ENCODE measurements at regions not wholly inside any gene's neighbourhood (a gene's known extent, or its start where the extent isn't known, plus 50 kb on each side); places are given as distances from the start of the nearest gene placed in this dataset.
"Not testable (repeated sequence)": the region's sequence is repeated elsewhere in the genome, so short reads cannot be mapped to it uniquely, and the experiment has no call there.

GRCh38 chr12:131443019-131444000 lies 267.6 kb upstream of the SFSWAP start:
- intact Hi-C loops (cut with micrococcal nuclease) = no loop called here
- Mint-ChIP-seq H3K4me3 (no peak overlapping the region), H3K4me1 (ENCODE audit: low read depth) (no peaks in the 10 kb centered on the region), H3K36me3 (ENCODE audit: low read depth) (no peaks in the 10 kb centered on the region), H3K27me3 (no peaks in the 10 kb centered on the region), H3K27ac (no peak overlapping the region), H3K9me3 (no peaks in the 10 kb centered on the region)

- H3K4me1 Mint-ChIP-seq (ENCODE audit: low read depth) = no peaks in the 10 kb centered on the region
- intact Hi-C loops (cut with micrococcal nuclease) = no loop called here
- H3K4me3 Mint-ChIP-seq = no peak overlapping the region
- no peak overlapping the region for H3K27ac Mint-ChIP-seq
- H3K27me3 Mint-ChIP-seq = no peaks in the 10 kb centered on the region
- no peaks in the 10 kb centered on the region for H3K9me3 Mint-ChIP-seq
- H3K36me3 Mint-ChIP-seq (ENCODE audit: low read depth) = no peaks in the 10 kb centered on the region
These were observed 266.4 kb upstream of the SFSWAP start for GRCh38 chr12:131444220-131445164.

GRCh38 chr12:131445184-131445774 lies 265.6 kb upstream of the SFSWAP start:
- intact Hi-C loops (cut with micrococcal nuclease) = no loop called here
- no peaks in the 10 kb centered on the region for H3K9me3 Mint-ChIP-seq
- H3K27ac Mint-ChIP-seq = no peak overlapping the region
- H3K4me3 Mint-ChIP-seq = no peak overlapping the region
- peaks cover 1% of the 10 kb centered on the region for H3K27me3 Mint-ChIP-seq
- H3K36me3 Mint-ChIP-seq (ENCODE audit: low read depth) = no peaks in the 10 kb centered on the region
- H3K4me1 Mint-ChIP-seq (ENCODE audit: low read depth) = no peaks in the 10 kb centered on the region

GRCh38 chr12:131445795-131446194 lies 265.1 kb upstream of the SFSWAP start:
- H3K27ac Mint-ChIP-seq = no peak overlapping the region
- H3K36me3 Mint-ChIP-seq (ENCODE audit: low read depth) = no peaks in the 10 kb centered on the region
- no peaks in the 10 kb centered on the region for H3K4me1 Mint-ChIP-seq (ENCODE audit: low read depth)
- peaks cover 2% of the 10 kb centered on the region for H3K27me3 Mint-ChIP-seq
- no peaks in the 10 kb centered on the region for H3K9me3 Mint-ChIP-seq
- H3K4me3 Mint-ChIP-seq = no peak overlapping the region
- intact Hi-C loops (cut with micrococcal nuclease) = no loop called here

- H3K27ac Mint-ChIP-seq; H3K4me1 Mint-ChIP-seq (ENCODE audit: low read depth); intact Hi-C loops (cut with micrococcal nuclease); H3K36me3 Mint-ChIP-seq (ENCODE audit: low read depth); H3K4me3 Mint-ChIP-seq; H3K9me3 Mint-ChIP-seq: not testable (repeated sequence)
- peaks cover 12% of the 10 kb centered on the region for H3K27me3 Mint-ChIP-seq
These were observed 263.3 kb upstream of the SFSWAP start for GRCh38 chr12:131447636-131448035.

GRCh38 chr12:131448254-131448795 lies 262.6 kb upstream of the SFSWAP start:
- Mint-ChIP-seq H3K36me3 (ENCODE audit: low read depth) (no peaks in the 10 kb centered on the region), H3K4me1 (ENCODE audit: low read depth) (peaks cover 4% of the 10 kb centered on the region), H3K4me3 (no peak overlapping the region), H3K27ac (no peak overlapping the region), H3K27me3 (peaks cover 12% of the 10 kb centered on the region), H3K9me3 (no peaks in the 10 kb centered on the region)
- intact Hi-C loops (cut with micrococcal nuclease) = no loop called here

- no peaks in the 10 kb centered on the region for H3K36me3 Mint-ChIP-seq (ENCODE audit: low read depth)
- no peak overlapping the region for H3K27ac Mint-ChIP-seq
- H3K9me3 Mint-ChIP-seq = no peaks in the 10 kb centered on the region
- H3K27me3 Mint-ChIP-seq = peaks cover 12% of the 10 kb centered on the region
- H3K4me3 Mint-ChIP-seq = no peak overlapping the region
- H3K4me1 Mint-ChIP-seq (ENCODE audit: low read depth) = peaks cover 4% of the 10 kb centered on the region
- intact Hi-C loops (cut with micrococcal nuclease) = no loop called here
These were observed 261.9 kb upstream of the SFSWAP start for GRCh38 chr12:131449027-131449426.

- H3K27me3 Mint-ChIP-seq = peaks cover 21% of the 10 kb centered on the region
- intact Hi-C loops (cut with micrococcal nuclease) = loop anchor here (2.0 to 10.0 kb wide), 2 partner anchors 348 to 538 kb away; no protein-coding TSS in a partner anchor
- no peaks in the 10 kb centered on the region for H3K36me3 Mint-ChIP-seq (ENCODE audit: low read depth)
- no peaks in the 10 kb centered on the region for H3K9me3 Mint-ChIP-seq
- H3K27ac Mint-ChIP-seq = no peak overlapping the region
- peaks cover 10% of the 10 kb centered on the region for H3K4me1 Mint-ChIP-seq (ENCODE audit: low read depth)
- H3K4me3 Mint-ChIP-seq = no peak overlapping the region
These were observed 258.4 kb upstream of the SFSWAP start for GRCh38 chr12:131452444-131452860.

- Mint-ChIP-seq H3K27me3 (peaks cover 22% of the 10 kb centered on the region), H3K27ac (no peak overlapping the region), H3K4me3 (no peak overlapping the region), H3K36me3 (ENCODE audit: low read depth) (no peaks in the 10 kb centered on the region), H3K4me1 (ENCODE audit: low read depth) (peaks cover 21% of the 10 kb centered on the region), H3K9me3 (no peaks in the 10 kb centered on the region)
- intact Hi-C loops (cut with micrococcal nuclease) = loop anchor here (10.0 kb wide), 1 partner anchor 540 kb away; no protein-coding TSS in a partner anchor
These were observed 256.3 kb upstream of the SFSWAP start for GRCh38 chr12:131454418-131455217.

GRCh38 chr12:131455218-131455506 lies 255.7 kb upstream of the SFSWAP start:
- H3K36me3 Mint-ChIP-seq (ENCODE audit: low read depth) = no peaks in the 10 kb centered on the region
- intact Hi-C loops (cut with micrococcal nuclease) = loop anchor here (10.0 kb wide), 1 partner anchor 540 kb away; no protein-coding TSS in a partner anchor

GRCh38 chr12:131455581-131456110 lies 255.2 kb upstream of the SFSWAP start:
- Mint-ChIP-seq H3K36me3 (ENCODE audit: low read depth) (no peaks in the 10 kb centered on the region), H3K27me3 (peaks cover 20% of the 10 kb centered on the region), H3K4me3 (no peak overlapping the region), H3K27ac (no peak overlapping the region), H3K9me3 (no peaks in the 10 kb centered on the region), H3K4me1 (ENCODE audit: low read depth) (peaks cover 22% of the 10 kb centered on the region)
- intact Hi-C loops (cut with micrococcal nuclease) = loop anchor here (10.0 kb wide), 1 partner anchor 541 kb away; no protein-coding TSS in a partner anchor

More at GRCh38 chr12:131455218-131455506, 255.7 kb upstream of the SFSWAP start:
- Mint-ChIP-seq H3K27ac (no peak overlapping the region), H3K9me3 (no peaks in the 10 kb centered on the region), H3K27me3 (peaks cover 22% of the 10 kb centered on the region), H3K4me3 (no peak overlapping the region), H3K4me1 (ENCODE audit: low read depth) (peaks cover 22% of the 10 kb centered on the region)

- H3K4me3 Mint-ChIP-seq = no peak overlapping the region
These were observed 254.4 kb upstream of the SFSWAP start for GRCh38 chr12:131456301-131457027.

More at GRCh38 chr12:131456301-131457027, 254.4 kb upstream of the SFSWAP start:
- Mint-ChIP-seq H3K9me3 (no peaks in the 10 kb centered on the region), H3K27ac (no peak overlapping the region), H3K4me1 (ENCODE audit: low read depth) (peaks cover 22% of the 10 kb centered on the region), H3K27me3 (peaks cover 23% of the 10 kb centered on the region), H3K36me3 (ENCODE audit: low read depth) (no peaks in the 10 kb centered on the region)
- intact Hi-C loops (cut with micrococcal nuclease) = loop anchor here (10.0 kb wide), 1 partner anchor 542 kb away; no protein-coding TSS in a partner anchor

Measured in dendritic cell treated with granulocyte-macrophage colony-stimulating factor and Interleukin-4, amounts not matched to agents 40 ng/mL and 50 ng/mL, for 4 days (primary cell).